GM19351 (cell line): ENCODE measurements at regions not wholly inside any gene's neighbourhood (a gene's known extent, or its start where the extent isn't known, plus 50 kb on each side); places are given as distances from the start of the nearest gene placed in this dataset.

Experiments
- ATAC-seq: cut with Tn5 transposase; IDR thresholded peaks from one replicate; pipeline ENCODE4 v1.9.1; 2021; ENCODE audit warnings: mild to moderate bottlenecking, moderate library complexity; ENCODE audit not compliant: unreplicated experiment

DNA sequence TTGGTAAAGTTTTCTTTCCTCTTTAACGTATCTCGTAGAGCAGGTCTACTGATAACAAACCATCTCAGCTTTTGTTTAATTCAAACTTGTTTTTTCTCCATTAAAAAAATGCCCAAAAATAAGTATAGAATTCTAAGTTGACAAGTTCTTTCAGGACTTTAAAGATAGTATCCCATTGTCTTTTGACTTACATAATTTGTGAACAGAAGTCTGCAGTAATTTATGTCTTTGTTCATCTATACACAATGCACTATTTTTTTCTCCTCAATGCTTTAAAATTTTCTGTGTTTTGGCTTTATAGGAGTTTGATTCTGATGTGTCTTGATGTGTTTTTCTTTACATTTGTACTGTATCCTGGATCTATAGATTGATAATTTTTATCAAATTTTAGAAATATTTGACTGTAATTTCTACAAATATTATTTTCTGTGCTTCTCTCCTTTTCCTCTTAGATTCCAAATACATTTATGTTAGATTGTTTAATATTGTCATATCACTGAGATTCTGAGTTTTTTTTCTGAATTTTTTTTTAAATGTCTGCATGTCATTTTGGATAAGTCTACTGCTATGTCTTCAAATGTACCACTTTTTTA lies 143.3 kb downstream of the FTCDNL1 start:
- ATAC-seq = no peak

DNA sequence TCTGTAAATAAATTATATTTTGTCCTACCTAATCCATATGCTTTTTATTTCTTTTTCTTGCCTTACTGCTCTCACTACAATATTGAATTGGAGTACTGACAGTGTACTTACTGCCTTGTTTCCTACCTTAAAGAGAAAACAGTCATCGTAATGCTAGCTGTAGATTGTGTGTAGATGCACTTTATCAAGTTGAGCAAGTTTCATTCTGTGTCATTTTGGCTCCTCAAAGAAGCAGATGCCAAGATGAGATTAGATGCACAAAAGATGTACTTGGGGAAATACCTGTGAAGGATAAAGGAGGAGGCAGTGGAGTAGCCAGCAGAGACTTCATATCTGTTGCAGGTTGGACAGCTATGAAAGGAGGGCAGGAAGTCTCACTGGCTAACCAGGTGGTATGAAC lies 145.5 kb downstream of the FTCDNL1 start:
- no peak for ATAC-seq

DNA sequence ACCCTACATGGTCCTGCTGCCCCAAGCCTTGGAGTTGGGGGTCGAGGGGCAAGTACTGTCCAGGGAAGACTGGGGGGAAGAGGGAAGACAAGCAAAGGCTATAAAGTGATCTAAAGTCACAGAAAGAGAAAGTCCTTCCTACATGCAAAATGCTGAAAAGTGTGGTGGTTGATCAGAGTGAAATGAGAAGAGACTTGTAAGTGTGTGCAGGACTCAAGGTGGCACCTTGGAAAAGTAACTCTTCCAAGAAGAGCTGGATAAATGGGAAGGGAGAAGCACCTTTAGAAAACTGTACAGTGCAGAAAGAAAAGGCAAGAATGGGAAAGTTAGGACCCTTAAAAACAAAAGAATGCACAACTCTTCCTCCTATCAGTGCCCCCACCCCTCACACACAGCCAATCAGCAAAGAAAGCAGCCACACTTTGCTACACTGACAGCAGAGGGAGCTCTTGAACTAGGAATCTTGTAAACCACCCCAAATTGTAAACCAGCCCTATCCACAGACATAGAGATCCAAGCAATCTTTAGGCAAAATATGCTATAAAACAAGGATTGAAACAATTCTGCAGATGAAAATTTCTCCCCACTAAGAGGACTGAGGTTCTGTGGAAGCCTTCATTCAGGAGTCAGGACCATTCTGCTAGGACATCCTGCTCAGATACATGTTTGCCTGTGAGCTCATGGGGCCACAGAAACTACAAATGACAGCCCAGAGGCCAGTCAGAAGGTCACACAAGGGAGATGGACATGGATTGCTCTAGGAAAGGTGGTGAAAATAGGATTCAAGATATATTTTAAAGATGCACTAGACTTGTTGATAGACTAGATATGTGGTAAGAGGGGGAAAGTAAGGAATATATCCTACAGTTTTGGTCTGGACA lies 146.4 kb downstream of the FTCDNL1 start:
- peak; percentile 72 for ATAC-seq

DNA sequence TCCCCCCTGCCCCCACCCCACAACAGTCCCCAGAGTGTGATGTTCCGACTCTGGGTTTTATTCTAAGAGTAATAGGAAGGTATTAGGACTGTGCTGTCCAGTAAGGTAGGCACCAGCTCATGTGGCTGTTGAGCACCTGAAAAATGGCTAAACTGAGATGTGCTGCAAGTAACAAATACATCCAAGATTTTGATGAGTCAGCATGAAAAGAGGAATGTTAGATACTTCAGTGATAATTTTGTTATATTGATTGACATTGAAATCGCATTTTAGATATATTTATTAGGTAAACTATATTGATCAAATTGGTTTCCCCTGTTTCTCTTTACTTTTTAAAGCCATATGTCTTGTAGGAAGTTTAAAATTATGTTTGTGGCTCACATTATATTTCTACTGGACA lies 147.8 kb downstream of the FTCDNL1 start:
- ATAC-seq = no peak

DNA sequence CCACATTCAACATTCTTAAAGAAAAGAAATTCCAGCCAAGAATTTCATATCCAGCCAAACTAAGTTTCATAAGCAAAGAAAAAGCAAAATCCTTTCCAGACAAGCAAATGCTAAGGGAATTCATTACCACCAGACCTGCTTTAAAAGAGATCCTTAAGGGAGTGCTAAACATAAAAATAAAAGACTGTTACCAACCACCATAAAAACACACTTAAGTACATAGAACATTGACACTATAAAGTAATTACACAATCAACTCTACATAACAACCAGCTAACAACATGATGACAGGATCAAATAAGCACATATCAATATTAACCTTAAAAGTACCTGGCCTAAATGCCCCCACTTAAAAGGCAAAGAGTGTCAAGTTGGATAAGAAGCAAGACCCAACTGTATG lies 153.5 kb downstream of the FTCDNL1 start:
- ATAC-seq = no peak

DNA sequence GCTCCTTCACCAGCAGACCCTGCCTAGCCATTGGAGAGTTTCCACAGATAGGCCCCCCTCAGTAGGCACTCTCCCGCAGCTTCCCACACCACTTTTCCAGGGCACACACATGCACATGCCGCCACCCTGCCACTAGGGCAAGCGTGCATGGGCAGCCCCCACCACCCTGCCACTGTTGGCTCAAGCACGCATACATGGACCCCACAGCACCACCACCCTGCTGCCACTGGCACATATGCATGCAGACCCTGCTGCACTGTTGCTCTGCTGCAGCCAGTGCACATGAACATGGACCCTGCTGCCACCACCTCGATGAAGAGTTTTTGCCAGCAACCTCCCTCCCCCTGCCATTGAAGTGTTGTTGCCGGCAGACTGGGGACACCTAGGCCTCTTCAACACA lies 154.9 kb downstream of the FTCDNL1 start:
- ATAC-seq = no peak

DNA sequence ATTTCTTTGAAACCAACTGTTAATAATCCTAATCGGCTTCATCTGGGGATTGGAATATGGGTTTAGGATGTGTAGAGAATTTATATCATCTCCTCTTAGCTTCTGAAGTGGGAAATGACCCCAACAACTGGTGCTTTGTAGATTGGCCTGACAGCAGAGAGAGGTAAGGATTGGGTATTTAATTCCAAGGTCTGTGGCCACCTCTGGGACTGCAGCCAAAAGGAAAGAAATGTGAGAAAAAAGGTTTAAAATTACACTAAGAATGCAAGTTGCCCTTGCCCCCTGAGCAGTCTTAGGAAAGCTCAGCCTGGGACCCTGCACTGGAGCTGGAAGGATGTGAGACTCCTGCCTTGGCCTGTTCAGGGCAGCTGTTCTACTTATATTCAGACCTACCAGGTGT lies 157.1 kb downstream of the FTCDNL1 start:
- ATAC-seq = no peak

DNA sequence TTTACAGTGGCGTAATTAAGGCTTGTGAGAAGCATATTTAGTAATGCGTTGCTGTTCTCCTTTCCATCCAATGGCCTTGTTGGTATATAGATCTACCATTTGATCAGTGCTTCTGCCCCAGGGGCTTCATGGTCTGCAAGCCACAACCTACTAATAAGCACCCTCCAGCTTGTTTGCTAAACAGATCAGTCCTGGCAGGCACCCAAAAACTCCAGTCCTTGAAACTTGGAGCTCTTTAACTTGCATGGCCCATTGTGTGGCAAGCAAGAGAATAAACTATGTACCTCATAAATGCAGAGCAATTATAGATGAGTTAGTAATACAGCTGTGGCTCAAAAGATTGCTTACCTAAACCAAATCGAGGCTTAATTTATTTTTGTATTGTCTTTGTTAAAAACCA lies 158.5 kb downstream of the FTCDNL1 start:
- ATAC-seq = no peak

DNA sequence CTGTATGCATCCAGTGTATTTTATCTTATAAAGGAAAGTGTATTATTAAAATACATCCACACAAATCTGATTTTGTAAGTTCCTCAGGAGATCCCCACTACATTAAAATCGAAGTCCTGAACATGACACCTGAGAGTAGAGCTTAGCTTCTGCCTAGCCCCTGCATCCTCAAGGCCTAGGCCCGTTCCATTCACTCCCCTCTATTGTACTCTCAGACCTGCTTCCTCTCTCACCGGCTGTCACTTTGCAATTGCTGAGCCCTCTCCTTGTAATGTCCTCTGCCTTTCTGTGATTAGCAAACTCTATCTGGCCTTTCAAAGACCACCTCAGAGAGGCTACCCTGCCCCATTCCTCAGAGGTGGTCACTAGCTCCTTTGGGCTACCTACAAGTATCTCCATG lies 160.8 kb downstream of the FTCDNL1 start:
- ATAC-seq = no peak

DNA sequence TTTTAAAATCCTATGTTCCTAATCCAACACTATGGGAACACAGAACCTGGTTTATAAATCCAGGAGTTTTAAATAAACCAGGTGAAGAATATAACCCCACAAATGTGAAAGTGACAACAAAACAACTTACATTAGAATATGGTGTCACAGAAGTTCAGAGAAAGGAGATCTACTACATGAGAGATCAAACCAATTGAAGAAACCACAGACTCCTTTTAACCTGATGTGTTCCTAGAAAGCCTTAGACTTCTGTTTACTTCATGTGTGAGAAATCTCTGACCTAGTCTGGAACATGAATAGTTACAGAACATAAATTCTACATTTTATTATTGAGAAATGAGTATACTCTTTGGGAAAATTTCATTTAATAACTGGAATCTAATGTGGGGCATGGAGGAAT lies 165.3 kb downstream of the FTCDNL1 start:
- no peak for ATAC-seq

DNA sequence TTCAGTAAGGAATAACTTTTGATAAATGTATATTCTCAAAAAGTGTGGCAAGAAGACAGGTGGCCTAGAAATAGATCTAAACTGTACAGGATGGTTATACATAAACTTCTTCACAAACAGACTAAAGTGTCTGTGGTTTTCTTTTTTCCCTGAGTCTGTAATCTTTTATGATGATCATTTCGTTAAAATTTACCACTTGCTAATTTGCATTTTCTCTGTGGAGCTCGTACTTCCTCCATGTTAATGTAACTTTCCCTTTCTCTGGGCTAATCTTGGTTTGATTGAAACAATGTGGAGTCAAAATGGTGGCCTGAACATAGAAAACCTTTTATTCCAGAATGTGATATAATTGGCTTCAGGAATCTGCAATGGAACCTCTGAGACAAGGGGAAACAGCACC lies 166.2 kb downstream of the FTCDNL1 start:
- no peak for ATAC-seq

DNA sequence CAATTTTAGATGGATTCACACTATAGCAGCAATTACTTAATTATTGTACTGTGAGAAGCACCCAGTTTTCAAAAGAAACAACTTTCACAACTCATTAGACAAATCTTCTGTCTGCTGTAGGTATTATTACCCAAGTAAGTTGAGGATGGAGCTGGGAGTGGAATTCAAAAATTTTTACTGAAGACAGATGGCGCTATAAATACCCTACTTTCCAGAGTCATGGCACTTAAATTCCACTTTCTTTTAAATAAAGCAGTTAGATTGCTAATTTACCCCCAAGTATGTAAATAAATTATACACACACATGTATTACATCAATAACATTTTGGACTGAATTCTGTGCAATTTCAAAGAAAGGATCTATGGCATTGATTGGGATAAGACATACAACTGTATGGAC lies 166.8 kb downstream of the FTCDNL1 start:
- ATAC-seq = no peak

DNA sequence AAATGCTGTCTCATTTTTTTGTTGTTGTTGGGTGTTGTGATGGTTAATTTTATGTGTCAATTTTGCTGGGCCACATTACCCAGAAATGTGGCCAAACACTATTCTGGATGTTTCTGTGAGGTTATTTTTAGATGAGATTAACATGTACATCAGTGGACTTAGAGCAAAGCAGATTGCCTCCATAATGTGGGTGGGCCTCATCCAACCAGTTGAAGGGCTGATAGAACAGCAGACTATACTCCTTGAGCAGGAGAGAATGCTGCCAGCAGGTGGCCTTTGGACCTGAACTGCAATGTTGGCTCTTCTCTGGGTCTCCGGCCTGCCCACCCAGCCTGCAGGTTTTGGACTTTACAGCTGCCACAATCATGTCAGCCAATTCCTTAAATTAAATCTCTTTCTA lies 169.0 kb downstream of the FTCDNL1 start:
- ATAC-seq = no peak

DNA sequence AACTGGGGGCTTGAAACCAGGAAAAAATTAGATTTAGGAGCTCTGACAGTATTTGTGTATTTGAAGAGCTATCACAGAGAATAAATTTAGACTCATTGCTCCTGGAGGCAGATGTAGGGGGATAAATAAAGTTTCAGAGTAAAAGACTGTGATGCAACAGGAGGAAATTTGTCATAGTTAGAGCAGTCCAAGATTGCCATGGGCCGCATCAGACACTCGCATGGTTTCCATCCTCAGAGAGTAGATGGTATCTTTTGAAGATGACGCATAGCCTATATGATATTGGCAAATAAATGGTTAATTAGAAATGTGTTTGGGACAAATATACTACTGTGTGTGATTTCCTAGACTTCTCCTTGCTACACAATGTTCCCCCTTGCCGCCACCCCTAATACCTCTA lies 170.5 kb downstream of the FTCDNL1 start:
- no peak for ATAC-seq

DNA sequence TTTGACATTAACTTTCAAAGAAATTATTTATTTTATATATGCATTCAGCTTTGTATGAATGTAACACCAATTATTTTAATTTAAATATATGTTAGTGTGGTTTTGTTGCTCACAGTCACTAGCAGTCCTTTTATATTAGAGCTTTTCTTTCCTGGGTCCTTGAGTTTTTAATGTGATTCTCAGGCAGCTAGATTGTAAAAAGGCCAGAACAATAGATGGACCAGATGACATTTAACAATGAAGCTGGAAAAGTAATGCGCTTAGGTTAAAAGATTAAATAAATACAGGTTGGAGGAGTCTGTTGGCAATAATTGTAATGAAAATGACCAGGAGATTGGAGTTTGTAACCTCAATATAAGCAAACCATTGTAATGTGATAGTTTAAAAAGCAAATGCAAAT lies 171.1 kb downstream of the FTCDNL1 start:
- ATAC-seq = no peak

DNA sequence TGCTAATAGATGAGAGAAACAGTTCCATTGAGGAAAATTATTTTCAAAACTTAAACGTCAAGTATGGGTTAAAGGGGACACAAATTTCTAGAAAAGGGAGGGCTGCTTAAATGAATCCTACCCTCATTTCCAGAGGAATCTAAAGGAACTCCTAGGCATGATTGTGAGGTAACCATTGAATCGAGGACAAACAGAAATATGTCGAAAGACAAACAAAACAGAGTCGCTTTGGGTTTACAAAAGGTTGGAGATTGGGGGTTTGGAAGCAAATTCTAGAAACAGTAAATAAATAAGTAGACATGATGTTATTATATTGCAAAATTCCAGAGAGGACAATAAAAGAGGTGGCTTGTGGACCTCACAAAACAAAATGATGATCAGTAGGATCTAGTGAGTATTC lies 173.1 kb downstream of the FTCDNL1 start:
- no peak for ATAC-seq

DNA sequence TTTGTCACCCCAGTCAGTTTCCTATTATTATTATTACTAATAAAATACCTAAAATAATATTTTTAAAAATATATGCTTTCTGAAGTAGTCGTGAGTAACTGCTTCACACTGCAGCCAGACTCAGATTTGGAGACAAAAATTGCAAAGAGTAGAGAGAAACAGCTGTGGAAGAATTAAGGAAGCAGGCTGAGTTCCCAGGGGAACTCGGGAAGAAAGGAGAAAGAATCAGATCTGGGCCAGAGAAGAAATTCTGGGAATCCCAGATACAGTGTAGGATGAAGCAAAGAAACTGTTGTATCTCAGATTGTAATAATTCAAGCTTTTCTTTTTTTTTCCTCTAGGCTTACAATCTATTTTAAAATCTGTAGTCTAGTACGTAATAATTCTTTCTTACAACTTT lies 182.3 kb downstream of the FTCDNL1 start:
- no peak for ATAC-seq

DNA sequence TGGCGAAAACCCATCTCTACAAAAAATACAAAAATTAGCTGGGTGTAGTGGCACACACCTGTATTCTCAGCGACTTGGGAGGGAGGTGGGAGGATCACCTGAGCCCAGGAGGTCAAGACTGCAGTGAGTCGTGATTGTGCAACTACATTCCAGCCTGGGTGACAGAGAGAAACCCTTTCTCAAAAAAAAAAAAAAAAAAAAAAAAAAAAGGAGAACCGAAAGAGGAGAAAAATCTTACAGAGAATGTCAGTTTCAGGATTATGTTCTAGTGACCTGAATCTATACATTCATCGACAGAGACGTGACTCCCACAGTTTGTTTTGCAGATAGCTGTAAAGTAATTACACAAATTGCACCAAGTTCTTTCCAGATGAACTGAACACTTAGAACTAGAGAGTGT lies 187.8 kb downstream of the FTCDNL1 start:
- ATAC-seq = peak; percentile 82

DNA sequence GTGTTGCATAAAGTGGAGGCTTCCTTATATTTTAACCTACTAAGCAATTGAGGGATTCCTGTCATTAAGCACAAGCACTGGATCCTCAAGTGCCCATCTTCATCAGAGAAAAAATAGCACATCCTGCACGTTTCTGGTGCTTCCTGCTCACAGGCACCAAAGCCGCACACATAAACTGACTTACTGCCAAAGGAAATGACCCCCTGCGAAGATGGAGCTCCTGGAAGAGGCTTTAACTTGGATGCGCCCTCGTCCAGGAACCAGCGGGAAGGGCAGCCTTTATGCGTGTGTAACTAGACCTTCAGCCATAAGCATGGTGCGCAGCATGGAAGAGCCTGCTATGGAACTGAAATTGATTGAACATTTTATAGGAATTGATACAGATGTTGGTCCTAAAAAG lies 188.7 kb downstream of the FTCDNL1 start:
- ATAC-seq = no peak

DNA sequence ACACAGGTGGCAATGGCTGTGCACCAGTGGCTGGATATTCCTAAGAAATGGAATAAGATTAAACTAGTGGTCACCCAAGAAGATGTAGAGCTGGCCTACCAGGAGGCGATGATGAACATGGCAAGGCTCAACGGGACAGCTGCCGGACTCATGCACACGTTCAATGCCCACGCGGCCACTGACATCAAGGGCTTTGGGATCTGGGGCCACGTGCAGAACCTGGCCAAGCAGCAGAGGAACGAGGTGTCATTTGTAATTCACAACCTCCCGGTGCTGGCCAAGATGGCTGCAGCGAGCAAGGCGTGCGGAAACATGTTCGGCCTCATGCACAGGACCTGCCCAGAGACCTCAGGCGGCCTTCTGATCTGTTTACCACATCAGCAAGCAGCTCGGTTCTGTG lies 190.8 kb downstream of the FTCDNL1 start:
- ATAC-seq = no peak

DNA sequence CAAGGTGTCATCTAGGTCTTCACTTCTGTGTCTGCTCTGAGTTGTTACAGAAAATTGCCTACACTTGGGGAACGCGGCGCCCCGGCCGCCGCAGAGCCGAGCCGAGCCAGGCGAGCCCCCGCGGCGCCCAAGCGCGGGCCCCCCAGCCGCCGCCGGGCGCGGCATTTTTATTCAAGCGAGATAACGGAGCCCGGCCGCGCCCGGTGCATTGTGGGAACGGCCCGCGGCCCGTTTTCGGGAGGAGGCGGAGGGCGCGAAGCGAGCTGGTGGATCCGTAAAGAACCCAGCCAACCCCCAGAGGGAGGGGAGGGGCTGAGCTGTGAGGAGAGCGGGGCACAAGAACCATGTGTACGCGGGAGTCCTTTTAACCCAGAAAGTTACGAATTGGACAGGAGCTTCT lies 191.8 kb downstream of the FTCDNL1 start:
- no peak for ATAC-seq

DNA sequence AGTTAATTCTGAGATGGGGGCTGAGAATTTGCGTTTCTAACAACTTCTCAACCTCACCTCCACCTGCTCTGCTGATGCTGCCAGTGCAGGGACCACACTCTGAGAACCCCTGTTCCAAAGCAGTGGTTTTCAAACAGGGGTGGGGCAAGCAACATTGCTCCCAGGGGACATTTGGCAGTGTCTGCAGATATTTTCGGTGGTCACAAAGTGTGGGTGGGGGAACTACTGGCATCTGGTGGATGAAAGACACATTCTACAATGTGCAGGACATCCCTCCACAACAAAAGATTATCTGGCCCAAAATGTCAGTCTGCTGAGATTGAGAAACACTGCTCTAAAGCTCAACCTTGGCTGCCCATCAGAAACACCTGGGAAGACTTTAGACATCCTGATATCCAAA lies 188.7 kb upstream of the SATB2 start:
- ATAC-seq = peak; percentile 93

DNA sequence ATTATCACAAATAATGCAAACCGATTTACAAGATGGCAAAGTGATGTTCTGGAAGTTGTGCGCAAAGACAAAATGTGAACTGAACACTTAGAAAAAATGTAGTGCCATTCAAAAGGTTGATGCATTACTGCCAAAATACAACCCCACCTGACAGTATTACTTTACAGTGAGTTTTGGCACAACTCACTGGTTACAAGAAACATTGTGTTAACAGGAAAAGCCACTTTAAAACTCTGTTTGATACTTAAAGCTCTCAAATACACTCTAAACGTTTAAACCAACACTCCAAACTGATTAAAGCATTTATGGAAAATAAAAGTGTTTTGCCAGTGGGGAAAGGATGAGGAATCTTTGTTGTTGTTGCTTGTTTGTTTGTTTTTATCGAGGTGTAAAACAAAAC lies 173.4 kb upstream of the SATB2 start:
- ATAC-seq = no peak
